ENCODE measurements at regions not wholly inside any gene's neighbourhood (a gene's known extent, or its start where the extent isn't known, plus 50 kb on each side); places are given as distances from the start of the nearest gene placed in this dataset.

GRCh38 chr10:23813687-23814086 lies 374.8 kb downstream of the OTUD1 start:
- WGBS, 2 donors, result 87 to 90% methylated on average over 3 of the region's 3 CpGs
- DNase-seq, result no peak
- Histone ChIP-seq H3K27ac (no peak overlapping the region), H3K36me3 (replicated peaks in 1 of 2; ENCODE audit: insufficient read depth in 1 of 2, low read depth in 2 of 2) (no peaks in the 10 kb centered on the region), H3K9me3 (no peaks in the 10 kb centered on the region), H3K4me3 (no peak overlapping the region), H3K4me1 (no peaks in the 10 kb centered on the region), H3K27me3 (no peaks in the 10 kb centered on the region)
- TF ChIP-seq POLR2A (IDR thresholded peaks at IDR 0.05), result no peak
- TF ChIP-seq CTCF (IDR thresholded peaks at IDR 0.05), result no peak
- ATAC-seq, result no peak
- intact Hi-C loops (cut with DNase I), result no loop called here

- H3K27ac ChIP-seq, result no peak overlapping the region
- H3K36me3 ChIP-seq (replicated peaks in 1 of 2; ENCODE audit: insufficient read depth in 1 of 2, low read depth in 2 of 2), result no peaks in the 10 kb centered on the region
- ATAC-seq (no peak), DNase-seq (no peak)
- no peak overlapping the region for H3K4me3 ChIP-seq
- no peaks in the 10 kb centered on the region for H3K27me3 ChIP-seq
- no peaks in the 10 kb centered on the region for H3K4me1 ChIP-seq
- WGBS, 2 donors, result 71 to 78% methylated on average over 3 of the region's 3 CpGs
- intact Hi-C loops (cut with DNase I), result no loop called here
- TF ChIP-seq CTCF (IDR thresholded peaks at IDR 0.05) (no peak), POLR2A (IDR thresholded peaks at IDR 0.05) (no peak)
- H3K9me3 ChIP-seq, result no peaks in the 10 kb centered on the region
These were observed 379.6 kb downstream of the OTUD1 start for GRCh38 chr10:23818484-23818883.

DNA sequence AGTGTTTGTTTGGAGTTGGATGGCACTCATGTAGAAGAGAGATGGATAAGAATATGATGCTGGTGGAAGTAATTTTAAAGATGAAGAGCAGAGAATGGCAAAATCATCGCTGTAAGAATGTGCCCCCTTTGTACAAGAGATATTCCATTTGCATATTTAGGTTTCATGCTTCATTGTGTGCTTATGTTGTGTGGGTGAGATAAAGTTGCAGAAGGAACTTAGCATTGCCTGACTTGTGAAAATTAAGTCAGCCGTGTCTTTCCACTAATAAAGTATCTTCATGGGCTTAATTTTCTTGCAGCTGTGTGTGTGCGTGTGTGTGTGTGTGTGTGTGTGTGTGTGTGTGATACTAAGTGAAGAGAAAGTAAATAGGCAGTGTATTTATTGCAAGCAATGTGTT lies 381.9 kb downstream of the OTUD1 start:
- Histone ChIP-seq H3K4me3 (no peak overlapping the region), H3K36me3 (replicated peaks in 1 of 2; ENCODE audit: insufficient read depth in 1 of 2, low read depth in 2 of 2) (no peaks in the 10 kb centered on the region), H3K4me1 (no peaks in the 10 kb centered on the region), H3K27me3 (no peaks in the 10 kb centered on the region), H3K9me3 (no peaks in the 10 kb centered on the region), H3K27ac (no peak overlapping the region)
- no peak for TF ChIP-seq POLR2A (IDR thresholded peaks at IDR 0.05)
- TF ChIP-seq CTCF (IDR thresholded peaks at IDR 0.05), result no peak
- WGBS, 2 donors, result 76 to 77% methylated on average over 3 of the region's 3 CpGs
- intact Hi-C loops (cut with DNase I), result no loop called here
- no peak for DNase-seq
- ATAC-seq, result no peak

DNA sequence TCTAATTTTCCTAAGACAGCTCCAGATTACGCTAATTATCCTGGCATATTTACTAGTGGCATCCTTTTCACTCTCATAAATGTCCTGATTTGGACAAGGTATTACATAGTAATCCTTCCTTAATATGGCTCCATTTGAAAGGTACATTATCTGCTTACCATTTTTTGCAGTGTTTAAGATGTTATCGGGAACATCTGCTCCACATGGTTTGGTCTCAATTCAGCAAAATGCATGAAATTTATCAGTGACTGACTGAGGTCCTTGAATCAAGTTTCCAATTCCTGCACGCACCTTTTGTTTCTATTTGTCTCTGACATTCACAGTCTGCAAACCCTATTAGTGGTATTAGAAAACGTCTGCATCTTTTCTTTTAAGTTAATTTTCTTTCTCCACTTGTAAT lies 384.1 kb upstream of the KIAA1217 start:
- no peaks in the 10 kb centered on the region for H3K4me1 ChIP-seq

More for the DNA sequence above, 384.1 kb upstream of the KIAA1217 start:
- intact Hi-C loops (cut with DNase I), result no loop called here
- DNase-seq (no peak), ATAC-seq (no peak)
- no peaks in the 10 kb centered on the region for H3K9me3 ChIP-seq
- no peak overlapping the region for H3K4me3 ChIP-seq
- no peaks in the 10 kb centered on the region for H3K27me3 ChIP-seq
- TF ChIP-seq POLR2A (IDR thresholded peaks at IDR 0.05) (no peak), CTCF (IDR thresholded peaks at IDR 0.05) (no peak)
- H3K27ac ChIP-seq, result no peak overlapping the region
- WGBS, 2 donors, result 65 to 71% methylated on average over 4 of the region's 4 CpGs
- no peaks in the 10 kb centered on the region for H3K36me3 ChIP-seq (replicated peaks in 1 of 2; ENCODE audit: insufficient read depth in 1 of 2, low read depth in 2 of 2)

Measured in body of pancreas (tissue), 4 donors.